ENCODE measurements at regions not wholly inside any gene's neighbourhood (a gene's known extent, or its start where the extent isn't known, plus 50 kb on each side); places are given as distances from the start of the nearest gene placed in this dataset.
A peak's percentile ranks its signal among the peaks of the same experiment; 100 is the strongest.

DNA sequence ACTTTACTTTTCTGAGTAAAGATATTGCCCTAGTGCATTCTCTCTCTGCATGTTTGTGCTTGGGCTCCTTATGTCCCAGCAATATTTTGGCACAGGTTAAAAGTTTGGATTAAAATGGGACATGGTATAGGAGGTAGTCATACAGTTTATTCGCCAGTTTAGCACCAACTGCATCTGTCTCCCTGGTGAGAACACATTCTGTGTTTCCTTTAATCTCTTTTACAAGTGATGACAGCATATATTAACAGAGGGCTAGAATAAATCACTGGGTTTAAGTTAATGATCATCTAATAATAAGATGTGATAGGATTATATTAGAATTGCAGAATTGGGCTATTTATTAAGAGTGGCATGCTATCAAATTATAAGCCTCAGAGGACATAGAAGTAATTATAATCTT is 550.1 kb downstream of the LRRC70 start:
- Histone ChIP-seq H3K36me3 (ENCODE audit: insufficient read depth, low read length) (no peaks in the 10 kb centered on the region), H3K27me3 (ENCODE audit: insufficient read depth, low read length) (no peaks in the 10 kb centered on the region), H2AFZ (ENCODE audit: low read depth, low read length) (no peak overlapping the region), H3K9me3 (ENCODE audit: low read length) (no peaks in the 10 kb centered on the region), H3K4me1 (ENCODE audit: insufficient read depth, low read length) (peaks cover 8% of the 10 kb centered on the region), H3K4me3 (ENCODE audit: low read length) (no peak overlapping the region)

DNA sequence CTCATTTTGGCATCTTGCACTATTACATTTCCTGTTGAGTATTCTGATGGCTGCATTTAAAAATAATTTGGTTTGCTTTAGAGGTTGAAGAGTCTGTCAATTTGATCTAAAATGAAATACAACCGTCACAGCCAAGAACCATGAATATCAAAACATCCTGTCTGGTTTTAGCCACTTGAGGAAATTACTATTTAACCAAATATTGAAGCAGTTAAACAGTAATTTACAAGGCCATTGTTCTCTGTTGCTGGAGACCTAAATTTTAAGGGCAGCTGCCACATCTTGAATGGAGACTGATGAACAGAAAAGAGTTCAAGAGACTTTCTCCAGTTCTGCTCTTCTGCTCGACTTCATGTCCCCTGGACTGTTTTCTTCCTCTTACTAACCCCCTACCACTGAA is 549.4 kb downstream of the LRRC70 start:
- Histone ChIP-seq H3K27me3 (ENCODE audit: insufficient read depth, low read length) (no peaks in the 10 kb centered on the region), H3K36me3 (ENCODE audit: insufficient read depth, low read length) (no peaks in the 10 kb centered on the region), H2AFZ (ENCODE audit: low read depth, low read length) (peak overlapping the region; percentile 36), H3K4me3 (ENCODE audit: low read length) (no peak overlapping the region), H3K9me3 (ENCODE audit: low read length) (no peaks in the 10 kb centered on the region), H3K4me1 (ENCODE audit: insufficient read depth, low read length) (peaks cover 8% of the 10 kb centered on the region)

DNA sequence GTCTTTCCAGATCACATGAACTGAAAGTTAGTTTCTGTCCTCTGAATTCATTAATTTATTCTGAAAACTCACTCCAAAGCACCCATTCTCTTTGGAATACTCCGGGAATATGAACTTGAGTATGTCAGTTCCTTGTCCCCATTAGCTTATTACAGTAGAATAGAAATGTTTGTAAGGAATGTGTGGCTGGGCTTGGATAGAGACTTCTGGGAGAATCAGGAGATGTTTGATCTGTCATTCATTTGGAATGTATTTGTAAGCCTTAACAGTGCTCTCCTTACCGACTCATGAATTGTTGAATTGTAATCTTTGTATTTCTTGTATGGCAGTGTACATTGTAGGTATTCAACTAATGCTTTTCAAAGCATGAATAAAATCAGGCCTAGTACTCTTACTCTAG is 548.4 kb downstream of the LRRC70 start:
- Histone ChIP-seq H3K27me3 (ENCODE audit: insufficient read depth, low read length) (no peaks in the 10 kb centered on the region), H3K4me3 (ENCODE audit: low read length) (no peak overlapping the region), H3K4me1 (ENCODE audit: insufficient read depth, low read length) (peaks cover 5% of the 10 kb centered on the region), H3K9me3 (ENCODE audit: low read length) (no peaks in the 10 kb centered on the region), H2AFZ (ENCODE audit: low read depth, low read length) (no peak overlapping the region), H3K36me3 (ENCODE audit: insufficient read depth, low read length) (no peaks in the 10 kb centered on the region)

DNA sequence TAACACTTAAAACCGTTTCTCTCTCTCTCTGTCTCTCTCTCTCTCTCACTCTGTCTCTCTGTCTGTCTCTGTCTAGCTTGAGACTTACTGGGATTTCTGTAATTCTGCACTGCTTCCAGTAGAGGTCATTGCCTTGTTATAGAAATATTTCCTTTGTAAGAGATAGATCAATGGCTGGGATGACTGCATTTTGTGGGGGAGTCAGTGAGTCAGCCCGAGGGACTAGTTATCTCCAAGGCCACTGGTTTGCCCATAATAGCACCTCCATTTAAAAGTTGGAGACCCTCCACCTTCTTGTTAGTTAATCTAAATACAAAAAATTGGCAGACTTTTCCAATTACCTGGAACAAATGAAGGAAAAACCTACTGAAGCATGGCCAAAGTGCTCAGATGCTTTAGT is 547.2 kb downstream of the LRRC70 start:
- Histone ChIP-seq H3K4me1 (ENCODE audit: insufficient read depth, low read length) (no peaks in the 10 kb centered on the region), H2AFZ (ENCODE audit: low read depth, low read length) (no peak overlapping the region), H3K27me3 (ENCODE audit: insufficient read depth, low read length) (no peaks in the 10 kb centered on the region), H3K9me3 (ENCODE audit: low read length) (no peaks in the 10 kb centered on the region), H3K36me3 (ENCODE audit: insufficient read depth, low read length) (no peaks in the 10 kb centered on the region), H3K4me3 (ENCODE audit: low read length) (no peak overlapping the region)

DNA sequence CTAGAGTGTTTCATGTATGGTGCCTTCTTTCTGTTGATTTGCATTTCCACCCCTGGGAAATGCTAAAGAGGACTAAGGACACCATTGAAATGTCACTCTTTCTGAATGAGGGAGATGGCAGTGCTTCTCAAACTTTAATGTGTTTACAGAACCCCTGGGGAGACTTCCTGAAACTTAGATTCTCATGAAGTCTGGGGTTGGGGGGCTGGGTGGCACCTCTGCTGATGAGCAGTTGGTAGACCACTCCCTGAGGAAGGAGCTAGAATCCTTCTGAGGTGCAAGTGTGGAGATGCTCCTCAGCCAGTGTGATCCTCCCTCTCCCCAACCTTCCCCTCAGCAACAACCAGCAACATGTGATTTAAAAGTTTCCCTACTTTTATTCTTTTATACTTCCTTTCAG is 546.8 kb downstream of the LRRC70 start:
- Histone ChIP-seq H2AFZ (ENCODE audit: low read depth, low read length) (no peak overlapping the region), H3K27me3 (ENCODE audit: insufficient read depth, low read length) (no peaks in the 10 kb centered on the region), H3K9me3 (ENCODE audit: low read length) (no peaks in the 10 kb centered on the region), H3K4me3 (ENCODE audit: low read length) (no peak overlapping the region), H3K36me3 (ENCODE audit: insufficient read depth, low read length) (no peaks in the 10 kb centered on the region), H3K4me1 (ENCODE audit: insufficient read depth, low read length) (no peaks in the 10 kb centered on the region)

DNA sequence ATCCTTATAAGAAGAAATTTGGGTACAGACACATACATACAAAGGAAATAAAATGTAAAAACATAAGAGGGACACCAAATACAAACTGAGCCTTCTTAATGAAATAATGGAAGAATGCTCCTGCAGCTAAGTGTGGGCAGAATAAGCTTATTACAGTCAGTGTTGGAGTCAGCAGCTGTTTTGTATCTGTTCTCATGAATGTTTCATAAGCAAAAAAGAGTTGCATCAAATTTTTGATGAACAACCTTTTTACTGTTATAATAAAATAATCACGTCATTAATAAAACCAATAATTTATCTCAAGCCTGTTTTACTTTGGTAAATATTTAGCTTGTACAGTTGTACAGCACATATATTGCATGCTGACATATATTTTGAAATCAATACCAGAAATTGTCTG is 545.6 kb downstream of the LRRC70 start:
- Histone ChIP-seq H3K36me3 (ENCODE audit: insufficient read depth, low read length) (no peaks in the 10 kb centered on the region), H3K9me3 (ENCODE audit: low read length) (no peaks in the 10 kb centered on the region), H3K27me3 (ENCODE audit: insufficient read depth, low read length) (no peaks in the 10 kb centered on the region), H3K4me3 (ENCODE audit: low read length) (no peak overlapping the region), H2AFZ (ENCODE audit: low read depth, low read length) (no peak overlapping the region), H3K4me1 (ENCODE audit: insufficient read depth, low read length) (no peaks in the 10 kb centered on the region)

DNA sequence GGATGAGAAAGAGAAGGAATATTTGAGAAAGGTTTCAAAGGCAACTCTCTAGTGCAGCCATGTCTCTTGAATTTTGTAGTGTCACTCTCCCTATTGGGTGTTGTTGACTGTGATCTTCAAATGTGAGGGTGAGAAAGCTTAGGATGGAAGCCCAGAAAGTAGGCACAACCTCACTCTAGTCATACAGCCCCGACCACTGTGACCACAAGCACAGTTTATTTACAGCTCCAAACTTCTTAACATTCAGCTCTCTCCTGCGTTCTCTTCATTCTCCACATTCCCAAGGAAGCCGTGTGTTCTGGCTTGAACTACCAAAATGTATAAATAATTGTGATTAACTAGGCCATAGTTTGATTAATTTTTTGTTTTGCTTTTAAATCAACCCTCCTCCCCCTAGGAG is 542.9 kb downstream of the LRRC70 start:
- Histone ChIP-seq H3K4me1 (ENCODE audit: insufficient read depth, low read length) (no peaks in the 10 kb centered on the region), H3K27me3 (ENCODE audit: insufficient read depth, low read length) (no peaks in the 10 kb centered on the region), H3K36me3 (ENCODE audit: insufficient read depth, low read length) (no peaks in the 10 kb centered on the region), H3K9me3 (ENCODE audit: low read length) (no peaks in the 10 kb centered on the region), H3K4me3 (ENCODE audit: low read length) (no peak overlapping the region), H2AFZ (ENCODE audit: low read depth, low read length) (no peak overlapping the region)

DNA sequence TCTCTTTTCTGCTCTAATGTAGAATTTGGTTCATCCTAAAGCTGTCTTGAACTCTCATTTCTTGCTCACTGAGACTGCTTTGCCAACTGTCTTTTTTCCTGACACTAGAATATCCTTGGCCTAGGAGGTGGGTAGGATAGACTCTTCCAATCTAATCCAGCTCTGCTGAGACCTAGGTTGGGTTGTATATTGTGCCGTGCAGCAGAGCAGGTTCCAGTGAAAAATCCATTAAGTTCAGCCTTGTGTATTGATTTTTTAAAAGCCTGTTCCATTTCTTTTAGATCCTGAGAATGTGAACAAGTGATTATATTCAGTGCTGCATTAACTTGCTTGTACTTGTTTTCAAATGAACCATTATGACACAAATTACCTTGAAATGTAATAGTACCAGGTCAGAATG is 539.6 kb downstream of the LRRC70 start:
- no peaks in the 10 kb centered on the region for H3K27me3 ChIP-seq (ENCODE audit: insufficient read depth, low read length)
- no peaks in the 10 kb centered on the region for H3K36me3 ChIP-seq (ENCODE audit: insufficient read depth, low read length)
- no peak overlapping the region for H2AFZ ChIP-seq (ENCODE audit: low read depth, low read length)

DNA sequence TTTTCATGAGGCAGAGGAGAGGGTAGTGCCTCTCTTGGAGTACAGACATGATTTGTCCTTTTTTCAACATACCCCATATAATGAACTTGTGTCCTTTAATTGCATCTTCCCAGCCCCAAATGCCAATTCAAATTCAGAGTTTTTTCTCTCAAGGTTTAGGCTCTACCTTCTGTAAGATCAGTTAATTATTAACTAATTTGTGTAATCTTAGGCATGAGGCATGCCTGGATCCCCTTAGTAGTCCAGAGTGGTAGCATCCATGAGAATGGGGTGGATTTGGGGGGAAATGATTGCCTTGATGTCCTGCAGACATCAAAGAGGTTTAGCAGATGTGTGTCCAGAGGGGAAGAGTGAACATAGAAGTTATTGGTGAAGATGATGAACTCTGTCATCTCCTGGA is 533.3 kb downstream of the LRRC70 start:
- Histone ChIP-seq H3K4me1 (ENCODE audit: insufficient read depth, low read length) (no peaks in the 10 kb centered on the region), H2AFZ (ENCODE audit: low read depth, low read length) (no peak overlapping the region), H3K4me3 (ENCODE audit: low read length) (no peak overlapping the region), H3K36me3 (ENCODE audit: insufficient read depth, low read length) (no peaks in the 10 kb centered on the region), H3K9me3 (ENCODE audit: low read length) (no peaks in the 10 kb centered on the region), H3K27me3 (ENCODE audit: insufficient read depth, low read length) (no peaks in the 10 kb centered on the region)

More for the DNA sequence above, 539.6 kb downstream of the LRRC70 start:
- Histone ChIP-seq H3K4me3 (ENCODE audit: low read length) (no peak overlapping the region), H3K9me3 (ENCODE audit: low read length) (no peaks in the 10 kb centered on the region), H3K4me1 (ENCODE audit: insufficient read depth, low read length) (no peaks in the 10 kb centered on the region)

DNA sequence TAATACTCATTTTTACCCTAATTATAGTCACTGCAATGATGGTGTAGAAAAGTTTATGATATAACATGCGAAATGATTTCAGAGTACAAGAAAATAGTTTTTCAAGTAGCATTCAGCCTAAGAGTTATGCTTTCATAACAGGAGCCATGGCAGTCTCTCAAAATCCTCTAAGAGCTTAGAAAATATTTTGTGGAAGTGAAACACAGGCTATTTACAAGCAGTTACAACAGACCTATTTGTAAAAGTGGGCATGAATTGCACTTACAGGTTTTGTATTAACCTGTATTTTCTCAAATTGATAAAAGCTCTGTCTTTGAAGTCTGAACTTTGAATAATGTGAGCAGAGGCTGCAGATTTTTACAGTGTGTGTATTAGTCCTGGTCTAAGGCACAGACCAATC is 523.3 kb downstream of the LRRC70 start:
- no peaks in the 10 kb centered on the region for H3K36me3 ChIP-seq (ENCODE audit: insufficient read depth, low read length)
- H3K4me1 ChIP-seq (ENCODE audit: insufficient read depth, low read length), result no peaks in the 10 kb centered on the region
- no peak overlapping the region for H2AFZ ChIP-seq (ENCODE audit: low read depth, low read length)
- H3K4me3 ChIP-seq (ENCODE audit: low read length), result no peak overlapping the region
- H3K9me3 ChIP-seq (ENCODE audit: low read length), result no peaks in the 10 kb centered on the region
- no peaks in the 10 kb centered on the region for H3K27me3 ChIP-seq (ENCODE audit: insufficient read depth, low read length)

DNA sequence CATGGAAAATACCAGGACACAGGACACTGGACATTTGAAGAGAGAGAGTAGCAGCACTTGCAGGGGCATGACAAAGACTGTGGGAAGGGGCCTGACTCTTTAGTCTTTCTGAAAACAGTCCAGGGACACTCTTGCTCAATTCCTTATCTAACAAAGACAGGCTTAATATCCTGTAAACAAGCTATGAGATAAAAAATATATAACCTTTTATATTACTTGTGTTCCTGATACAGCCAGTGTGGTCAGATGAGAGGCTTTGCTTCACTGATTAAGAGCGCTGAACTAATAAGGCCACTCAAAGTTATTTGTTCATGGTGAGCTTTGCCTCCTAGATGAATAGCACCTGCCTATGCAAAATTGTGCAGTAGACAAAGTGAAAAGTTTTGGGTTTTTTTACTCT is 518.7 kb downstream of the LRRC70 start:
- Histone ChIP-seq H2AFZ (ENCODE audit: low read depth, low read length) (no peak overlapping the region), H3K27me3 (ENCODE audit: insufficient read depth, low read length) (no peaks in the 10 kb centered on the region), H3K4me3 (ENCODE audit: low read length) (no peak overlapping the region), H3K9me3 (ENCODE audit: low read length) (no peaks in the 10 kb centered on the region), H3K4me1 (ENCODE audit: insufficient read depth, low read length) (no peaks in the 10 kb centered on the region), H3K36me3 (ENCODE audit: insufficient read depth, low read length) (no peaks in the 10 kb centered on the region)

DNA sequence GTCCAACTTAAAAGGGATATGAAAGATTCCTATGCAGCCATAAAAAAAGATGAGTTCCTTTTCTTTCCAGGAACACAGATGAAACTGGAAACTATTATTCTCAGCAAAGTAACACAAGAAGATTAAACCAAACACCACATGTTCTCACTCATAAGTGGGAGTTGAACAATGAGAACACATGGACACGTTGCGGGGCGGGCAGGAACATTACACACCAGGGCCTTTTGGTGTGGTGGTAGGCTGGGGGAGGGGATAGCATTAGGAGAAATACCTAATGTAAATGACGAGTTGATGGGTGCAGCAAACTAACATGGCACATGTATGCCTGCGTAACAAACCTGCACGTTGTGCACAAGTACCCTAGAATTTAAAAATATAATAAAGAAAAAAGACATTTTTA is 516.1 kb downstream of the LRRC70 start:
- no peak overlapping the region for H3K4me3 ChIP-seq (ENCODE audit: low read length)
- H3K36me3 ChIP-seq (ENCODE audit: insufficient read depth, low read length), result no peaks in the 10 kb centered on the region
- no peaks in the 10 kb centered on the region for H3K4me1 ChIP-seq (ENCODE audit: insufficient read depth, low read length)
- no peaks in the 10 kb centered on the region for H3K27me3 ChIP-seq (ENCODE audit: insufficient read depth, low read length)
- no peak overlapping the region for H2AFZ ChIP-seq (ENCODE audit: low read depth, low read length)
- no peaks in the 10 kb centered on the region for H3K9me3 ChIP-seq (ENCODE audit: low read length)

DNA sequence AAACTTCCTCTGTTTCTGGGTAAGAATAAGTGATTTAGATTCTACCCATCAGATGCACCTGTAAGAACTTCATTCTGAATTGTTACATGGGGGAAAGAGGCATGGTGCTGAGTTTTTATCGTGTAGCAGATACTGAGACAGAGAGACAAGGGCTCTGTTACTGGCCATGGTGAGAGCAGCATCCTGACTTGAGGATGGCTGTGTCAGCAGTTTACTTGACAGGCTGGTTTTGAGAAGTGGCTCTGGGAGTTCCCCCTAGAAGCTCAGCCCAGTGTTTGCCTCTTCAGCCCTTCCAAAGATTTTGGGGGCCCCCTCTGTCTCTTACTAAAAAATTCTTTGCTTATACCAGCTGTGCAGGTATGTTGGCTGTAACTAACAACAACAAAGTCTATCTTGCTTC is 510.5 kb downstream of the LRRC70 start:
- Histone ChIP-seq H2AFZ (ENCODE audit: low read depth, low read length) (no peak overlapping the region), H3K9me3 (ENCODE audit: low read length) (no peaks in the 10 kb centered on the region), H3K4me1 (ENCODE audit: insufficient read depth, low read length) (no peaks in the 10 kb centered on the region), H3K4me3 (ENCODE audit: low read length) (no peak overlapping the region), H3K36me3 (ENCODE audit: insufficient read depth, low read length) (no peaks in the 10 kb centered on the region), H3K27me3 (ENCODE audit: insufficient read depth, low read length) (no peaks in the 10 kb centered on the region)

DNA sequence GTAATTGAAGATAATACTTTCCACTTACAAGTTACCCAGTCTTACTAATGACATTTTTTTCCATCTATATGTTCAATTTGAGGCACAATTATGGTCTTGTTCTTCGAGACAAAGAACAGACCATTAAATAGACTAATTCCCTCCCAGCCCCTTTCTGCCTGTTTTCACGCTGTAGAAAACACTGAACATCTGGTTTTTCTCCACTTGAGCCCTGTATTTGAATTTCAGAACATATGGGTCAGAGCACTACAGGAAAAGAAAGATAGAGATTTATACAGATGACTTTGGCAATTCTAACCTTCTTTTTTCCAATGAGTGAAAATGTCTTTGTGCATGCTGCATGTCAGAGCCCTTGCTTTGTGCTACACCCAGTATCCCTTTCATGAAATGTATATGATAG is 506.9 kb downstream of the LRRC70 start:
- Histone ChIP-seq H2AFZ (ENCODE audit: low read depth, low read length) (no peak overlapping the region), H3K4me1 (ENCODE audit: insufficient read depth, low read length) (no peaks in the 10 kb centered on the region), H3K27me3 (ENCODE audit: insufficient read depth, low read length) (no peaks in the 10 kb centered on the region), H3K4me3 (ENCODE audit: low read length) (no peak overlapping the region), H3K36me3 (ENCODE audit: insufficient read depth, low read length) (no peaks in the 10 kb centered on the region), H3K9me3 (ENCODE audit: low read length) (no peaks in the 10 kb centered on the region)

All from neuron (in vitro differentiated cells).